HepG2 (cell line): ENCODE measurements at regions not wholly inside any gene's neighbourhood (a gene's known extent, or its start where the extent isn't known, plus 50 kb on each side); places are given as distances from the start of the nearest gene placed in this dataset.

Experiments used
- ATAC-seq: fragments of 200-7000 bp; cut with Tn5 transposase; 3 replicates; pipeline ENCODE4 v1.9.1; 2020; ENCODE audit warnings: mild to moderate bottlenecking, moderate library complexity
- BruUV-seq: library from RNA; stranded (reverse); fragments of 400-500 nt; replicated peaks from 2 replicates; lab custom pipeline; 2021; lab: Mats Ljungman, UMichigan
- CTCF ChIA-PET: fragments of 300-600 bp; formaldehyde crosslinking; extraction: SDS; loops from one replicate; lab custom pipeline; 2021; ENCODE audit warnings: low total read pairs, inconsistent platforms, low intra/inter-chr PET ratio; lab: Yijun Ruan, JAX
- POLR2A ChIA-PET: fragments of 350-600 bp; sonication (Branson Sonifier 250); formaldehyde crosslinking; loops from one replicate; lab custom pipeline; 2020; ENCODE audit warnings: antibody characterized with exemption, inconsistent platforms; lab: Yijun Ruan, JAX
- DNase-seq: peaks from one replicate; pipeline ENCODE4 v3.0.0-alpha.2; 2015; ENCODE audit warnings: low spot score
- FAIRE-seq: peaks from 3 replicates; lab custom pipeline; 2011; peaks lifted over from hg19 to GRCh38; lab: Jason Lieb, UNC
- H2AFZ ChIP-seq: one replicate; pipeline ENCODE4 v1.6.1; 2011; ENCODE audit warnings: low read length, inconsistent platforms
- H3K27ac ChIP-seq: fragments of 300-600 bp; 3 replicates; pipeline ENCODE4 v1.8.0; 2011; ENCODE audit warnings: mixed run types, mild to moderate bottlenecking, mixed read lengths, low read length, inconsistent platforms; ENCODE audit not compliant: insufficient read depth; ENCODE audit errors: extremely low read length
- H3K27me3 ChIP-seq, 2 experiments: fragments of 200-600 bp in 1 of 2; 2 replicates in 1 of 2; 3 replicates in 1 of 2; pipeline versions ENCODE4 v1.6.0 to v1.8.0; 2011; ENCODE audit warnings: low read length in 2 of 2, mild to moderate bottlenecking in 2 of 2, moderate library complexity in 2 of 2, inconsistent platforms in 1 of 2; ENCODE audit not compliant: insufficient read depth in 2 of 2, control insufficient read depth in 1 of 2
- H3K36me3 ChIP-seq, 2 experiments: fragments of 200-600 bp in 1 of 2; replicated peaks in 1 of 2; 2 replicates in 1 of 2; 3 replicates in 1 of 2; pipeline versions ENCODE4 v1.5.1 to v1.8.0; 2011; ENCODE audit warnings: low read length in 2 of 2, inconsistent platforms in 1 of 2; ENCODE audit not compliant: insufficient read depth in 2 of 2, control insufficient read depth in 1 of 2
- H3K4me1 ChIP-seq: 2 replicates; pipeline ENCODE4 v1.5.1; 2012; ENCODE audit warnings: low read length, inconsistent platforms; ENCODE audit not compliant: insufficient read depth
- H3K4me2 ChIP-seq: 2 replicates; pipeline ENCODE4 v1.6.0; 2011; ENCODE audit warnings: low read depth, low read length, inconsistent platforms
- H3K4me3 ChIP-seq, 3 experiments: fragments of 200-600 bp in 1 of 3; sonication (generic), shearing (Covaris generic) in 1 of 3; replicated peaks in 1 of 3; 2 replicates each; pipeline ENCODE4 v1.5.1; 2011 to 2016; ENCODE audit warnings: low read length in 3 of 3, inconsistent platforms in 2 of 3, low read depth in 2 of 3, mild to moderate bottlenecking in 2 of 3, control low read depth in 1 of 3, mixed read lengths in 1 of 3; ENCODE audit not compliant: insufficient read depth in 1 of 3
- H3K79me2 ChIP-seq: one replicate; pipeline ENCODE4 v1.6.1; 2011; ENCODE audit warnings: low read length, inconsistent platforms; ENCODE audit not compliant: insufficient read depth
- H3K9ac ChIP-seq: 2 replicates; pipeline ENCODE4 v1.6.0; 2011; ENCODE audit warnings: mild to moderate bottlenecking, low read depth, low read length, inconsistent platforms; ENCODE audit not compliant: insufficient read depth
- H3K9me3 ChIP-seq: 2 replicates; pipeline ENCODE4 v1.5.1; 2012; ENCODE audit warnings: mild to moderate bottlenecking, low read length
- H4K20me1 ChIP-seq: 2 replicates; pipeline ENCODE4 v1.6.0; 2011; ENCODE audit warnings: inconsistent platforms, mild to moderate bottlenecking, low read length, moderate library complexity; ENCODE audit not compliant: insufficient read depth
- CSRNP1 ChIP-seq: sonication (generic); formaldehyde crosslinking; IDR thresholded peaks from 2 replicates; pipeline ENCODE4 v1.8.1; 2023; ENCODE audit warnings: mild to moderate bottlenecking, missing genetic modification reagents
- EP300 ChIP-seq, 3 experiments: sonication (generic) in 1 of 3; formaldehyde crosslinking in 1 of 3; IDR thresholded peaks; 2 replicates each; pipeline versions ENCODE4 v1.5.1 to v1.6.1; 2011 to 2020; ENCODE audit warnings: low read depth in 2 of 3, low read length in 2 of 3, borderline replicate concordance in 1 of 3, improper control_type of control experiment in 1 of 3, mild to moderate bottlenecking in 1 of 3, missing genetic modification reagents in 1 of 3, moderate library complexity in 1 of 3
- MAZ ChIP-seq, 2 experiments: sonication (generic) in 1 of 2; formaldehyde crosslinking in 1 of 2; IDR thresholded peaks; 2 replicates each; pipeline versions ENCODE4 v1.5.0 to v1.6.1; 2012 to 2020; ENCODE audit warnings: low read depth in 2 of 2, mild to moderate bottlenecking in 2 of 2, borderline replicate concordance in 1 of 2, improper control_type of control experiment in 1 of 2, low read length in 1 of 2, missing genetic modification reagents in 1 of 2, moderate library complexity in 1 of 2
- MTERF4 ChIP-seq: sonication (generic); formaldehyde crosslinking; IDR thresholded peaks from 2 replicates; pipeline ENCODE4 v1.8.0; 2023; ENCODE audit warnings: mild to moderate bottlenecking, missing genetic modification reagents
- POLR2G ChIP-seq: fragments of 200-400 bp; formaldehyde crosslinking; IDR thresholded peaks from 2 replicates; pipeline ENCODE4 v1.6.1; 2018; ENCODE audit warnings: mild to moderate bottlenecking, low read depth, low read length, moderate library complexity
- RORA ChIP-seq: sonication (generic); formaldehyde crosslinking; IDR thresholded peaks from 2 replicates; pipeline ENCODE4 v1.5.0; 2020; ENCODE audit warnings: mild to moderate bottlenecking, missing genetic modification reagents, moderate library complexity
- TFAP4 ChIP-seq: sonication (generic); IDR thresholded peaks from 2 replicates; pipeline ENCODE4 v1.6.1; 2016; ENCODE audit warnings: low read depth, borderline replicate concordance
- TP53 ChIP-seq: sonication (generic); formaldehyde crosslinking; conservative IDR thresholded peaks from 2 replicates; pipeline ENCODE4 v1.4.0; 2020; ENCODE audit warnings: missing genetic modification reagents
- ZNF713 ChIP-seq: sonication (generic); formaldehyde crosslinking; IDR thresholded peaks from 2 replicates; pipeline ENCODE4 v1.4.0; 2020; ENCODE audit warnings: mild to moderate bottlenecking, missing genetic modification reagents
- ZNF800 ChIP-seq: sonication (generic); formaldehyde crosslinking; IDR thresholded peaks from 2 replicates; pipeline ENCODE4 v1.4.0; 2020; ENCODE audit warnings: missing genetic modification reagents
- WGBS: methylation state at CpG from one replicate; pipeline ENCODE4 v1.1.6; 2017; ENCODE audit warnings: low lambda C conversion rate; 5-methylcytosine and 5-hydroxymethylcytosine counted together
- in situ Hi-C: cut with HindIII; loops from 2 replicates; pipeline ENCODE4 v1.10.0; 2017; ENCODE audit warnings: low pct_unique_long_range_greater_than_20kb; ENCODE audit not compliant: extremely low pct_ligation_motif_present
- intact Hi-C: fragments of 100-400 bp; cut with micrococcal nuclease; formaldehyde crosslinking; loops from one replicate; pipeline ENCODE4 v1.10.0; 2022; ENCODE audit not compliant: unreplicated experiment

- intact Hi-C loops (no loop called here), in situ Hi-C loops (no loop called here)
- no peak overlapping the region for H2AFZ ChIP-seq
- ChIA-PET POLR2A (no interaction called here), CTCF (no interaction called here)
- WGBS = 42% methylated on average over 4 of the region's 4 CpGs
- no peaks in the 10 kb centered on the region for H3K9me3 ChIP-seq
- no TSS peak for BruUV-seq
- H3K79me2 ChIP-seq = no peaks in the 10 kb centered on the region
- no peaks in the 10 kb centered on the region for H3K4me1 ChIP-seq
- H3K36me3 ChIP-seq = no peaks in the 10 kb centered on the region
- no peaks in the 10 kb centered on the region for H4K20me1 ChIP-seq
- FAIRE-seq (no peak), ATAC-seq (no peak), DNase-seq (no peak)
- H3K9ac ChIP-seq = no peak overlapping the region
- H3K27ac ChIP-seq = no peak overlapping the region
- TF ChIP-seq EP300 (IDR thresholded peaks at IDR 0.05; ENCODE audit: low read depth in 2 of 2, low read length in 2 of 2) (no peak), EP300 (CRISPR knock-in tag; IDR thresholded peaks at IDR 0.05; ENCODE audit: borderline replicate concordance) (no peak), TFAP4 (no peak), RORA (CRISPR knock-in tag) (no peak), ZNF713 (CRISPR knock-in tag) (no peak), MTERF4 (CRISPR knock-in tag) (no peak), MAZ (IDR thresholded peaks at IDR 0.05; ENCODE audit: borderline replicate concordance, low read depth, low read length) (no peak), MAZ (CRISPR knock-in tag; IDR thresholded peaks at IDR 0.05; ENCODE audit: low read depth) (no peak), TP53 (CRISPR knock-in tag) (no peak), ZNF800 (CRISPR knock-in tag) (no peak), CSRNP1 (CRISPR knock-in tag) (no peak), POLR2G (no peak)
- no peak overlapping the region for H3K4me2 ChIP-seq
- no peak overlapping the region for H3K4me3 ChIP-seq
- peaks cover 3 to 17% of the 10 kb centered on the region in 2 experiments; a peak in 2 of 5 replicates for H3K27me3 ChIP-seq
These were observed 194.4 kb downstream of the LPIN1 start for GRCh38 chr2:11940799-11941198.
